Transverse colon (tissue), 4 donors: ENCODE measurements at regions not wholly inside any gene's neighbourhood (a gene's known extent, or its start where the extent isn't known, plus 50 kb on each side); places are given as distances from the start of the nearest gene placed in this dataset.

Experiments
- DNase-seq: peaks from one replicate; pipeline ENCODE4 v3.0.0-alpha.2; 2019
- H3K27ac ChIP-seq, 4 donors: fragments of 200-600 bp; sonication (generic); 2 replicates each; pipeline ENCODE4 v1.5.1; 2016 to 2018; ENCODE audit warnings: inconsistent platforms in 4 of 4
- H3K27me3 ChIP-seq: fragments of 200-600 bp; sonication (generic); 2 replicates; pipeline ENCODE4 v1.5.1; 2017; ENCODE audit warnings: inconsistent platforms
- H3K36me3 ChIP-seq, 4 donors: fragments of 200-600 bp; sonication (generic); 2 replicates each; pipeline ENCODE4 v1.5.1; 2017 to 2019; ENCODE audit warnings: inconsistent platforms in 4 of 4
- H3K4me1 ChIP-seq, 4 donors: fragments of 200-600 bp; sonication (generic); 2 replicates each; pipeline ENCODE4 v1.5.1; 2017 to 2020; ENCODE audit warnings: inconsistent platforms in 4 of 4
- H3K4me3 ChIP-seq, 4 donors: fragments of 200-600 bp; sonication (generic); 1 replicate in 1 of 4; 2 replicates in 3 of 4; pipeline versions ENCODE4 v1.5.1 to v1.6.1; 2017 to 2019; ENCODE audit warnings: inconsistent platforms in 4 of 4
- H3K9me3 ChIP-seq, 2 donors: fragments of 200-600 bp; sonication (generic); 2 replicates each; pipeline ENCODE4 v1.5.1; 2017 to 2019; ENCODE audit warnings: inconsistent platforms in 2 of 2
- CTCF ChIP-seq, 5 experiments: fragments of 200-600 bp in 3 of 5; fragments of 450-650 bp in 2 of 5; sonication (generic) in 3 of 5; IDR thresholded peaks; 1 replicate in 2 of 5; 2 replicates in 3 of 5; pipeline ENCODE4 v1.5.1; 2016 to 2017; ENCODE audit warnings: antibody characterized with exemption in 5 of 5, inconsistent platforms in 3 of 5, mild to moderate bottlenecking in 2 of 5, moderate library complexity in 1 of 5
- EP300 ChIP-seq: sonication (generic); formaldehyde crosslinking; IDR thresholded peaks from one replicate; pipeline ENCODE4 v1.6.1; 2017; ENCODE audit warnings: antibody characterized with exemption, low read depth
- POLR2A ChIP-seq: fragments of 450-650 bp; IDR thresholded peaks from one replicate; pipeline ENCODE4 v1.6.1; 2016; ENCODE audit warnings: antibody characterized with exemption, mild to moderate bottlenecking, moderate library complexity
- POLR2AphosphoS5 ChIP-seq, 3 donors: sonication (generic); formaldehyde crosslinking; IDR thresholded peaks; one replicate each; pipeline ENCODE4 v1.6.1; 2016; ENCODE audit warnings: antibody characterized with exemption in 3 of 3
- WGBS, 2 donors: methylation state at CpG; one replicate each; pipeline ENCODE4 v1.1.5; 2018; ENCODE audit warnings: low coverage in 1 of 2; 5-methylcytosine and 5-hydroxymethylcytosine counted together
- in situ Hi-C, 4 donors: fragments of 200-750 bp; cut with MboI; loops; one replicate each; pipeline versions ENCODE4 v1.15.0 to v1.15.1; 2017; ENCODE audit warnings: low sequenced_read_pairs in 3 of 4, low pct_ligation_motif_present in 1 of 4, low pct_unique_long_range_greater_than_20kb in 1 of 4
- intact Hi-C: fragments of 100-400 bp; cut with DNase I; formaldehyde crosslinking; loops from one replicate; pipeline ENCODE4 v1.15.1; 2023; ENCODE audit warnings: low total_unique reads

GRCh38 chr5:5046680-5047502, 93.2 kb upstream of the ADAMTS16 start:
- H3K27ac ChIP-seq = no peak overlapping the region
- no peak for DNase-seq
- no peak overlapping the region for H3K4me3 ChIP-seq
- no peaks in the 10 kb centered on the region for H3K27me3 ChIP-seq
- intact Hi-C loops = no loop called here
- TF ChIP-seq EP300 (no peak), POLR2AphosphoS5 (IDR thresholded peaks at IDR 0.05) (no peak), POLR2A (no peak), CTCF (IDR thresholded peaks at IDR 0.05) (no peak)
- no peaks in the 10 kb centered on the region for H3K9me3 ChIP-seq
- WGBS, 2 donors = 59 to 74% methylated on average over 5 to 6 of the region's 6 CpGs
- in situ Hi-C loops = no loop called here
- no peaks in the 10 kb centered on the region for H3K4me1 ChIP-seq
- no peaks in the 10 kb centered on the region for H3K36me3 ChIP-seq

DNA sequence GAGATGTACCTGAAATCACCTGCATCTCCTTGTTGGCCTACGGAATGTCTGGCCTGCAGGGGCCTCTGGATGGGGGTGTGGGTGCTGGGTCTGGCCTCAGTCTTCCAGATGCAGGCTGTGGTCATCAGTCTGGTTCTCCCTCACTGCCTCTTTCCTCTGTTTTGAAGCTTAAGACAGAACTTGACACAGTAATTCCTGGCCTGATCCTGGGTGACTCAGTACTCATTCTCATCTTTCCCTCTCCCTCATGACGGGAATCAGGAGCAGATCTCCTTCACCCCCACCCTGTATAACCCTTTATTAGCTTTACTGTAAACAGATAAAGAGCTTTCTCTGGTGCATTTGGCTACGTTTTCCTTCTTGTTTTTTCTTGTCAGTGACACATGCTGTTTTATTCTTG, 89.3 kb upstream of the ADAMTS16 start:
- no peaks in the 10 kb centered on the region for H3K4me1 ChIP-seq
- intact Hi-C loops = no loop called here
- no peak for DNase-seq
- no peak overlapping the region for H3K4me3 ChIP-seq
- H3K36me3 ChIP-seq = no peaks in the 10 kb centered on the region
- no peak for TF ChIP-seq POLR2A
- no peaks in the 10 kb centered on the region for H3K9me3 ChIP-seq
- no peak overlapping the region for H3K27ac ChIP-seq
- in situ Hi-C loops = no loop called here
- 28 to 47% methylated on average over 3 of the region's 3 CpGs for WGBS, 2 donors
- H3K27me3 ChIP-seq = no peaks in the 10 kb centered on the region

DNA sequence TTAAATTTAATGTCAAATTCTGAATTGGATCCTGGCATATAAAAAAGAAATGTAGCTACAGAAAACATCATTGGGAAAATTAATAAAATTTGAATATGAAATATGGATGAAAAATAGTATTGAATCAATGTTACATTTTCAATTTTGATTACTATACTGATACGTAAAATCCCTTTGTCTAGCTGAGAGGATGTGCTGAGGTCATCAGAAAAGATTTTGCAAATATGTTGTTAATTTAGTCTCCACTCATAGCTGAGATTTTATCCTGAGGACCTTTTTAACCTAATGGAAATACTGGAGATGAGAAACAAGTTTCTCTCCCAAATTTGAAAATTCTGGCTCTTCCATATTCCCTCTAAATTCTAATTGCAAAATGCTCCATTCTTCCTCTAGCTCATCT, 84.4 kb upstream of the ADAMTS16 start:
- WGBS, 2 donors = 50 to 74% methylated on average over 1 of the region's 1 CpG
- Histone ChIP-seq H3K27ac (no peak overlapping the region), H3K9me3 (no peaks in the 10 kb centered on the region), H3K36me3 (no peaks in the 10 kb centered on the region), H3K4me1 (no peaks in the 10 kb centered on the region), H3K27me3 (no peaks in the 10 kb centered on the region), H3K4me3 (no peak overlapping the region)
- in situ Hi-C loops = no loop called here
- TF ChIP-seq POLR2A (no peak), CTCF (IDR thresholded peaks at IDR 0.05) (no peak), EP300 (no peak), POLR2AphosphoS5 (IDR thresholded peaks at IDR 0.05) (no peak)
- DNase-seq = no peak
- intact Hi-C loops = no loop called here

DNA sequence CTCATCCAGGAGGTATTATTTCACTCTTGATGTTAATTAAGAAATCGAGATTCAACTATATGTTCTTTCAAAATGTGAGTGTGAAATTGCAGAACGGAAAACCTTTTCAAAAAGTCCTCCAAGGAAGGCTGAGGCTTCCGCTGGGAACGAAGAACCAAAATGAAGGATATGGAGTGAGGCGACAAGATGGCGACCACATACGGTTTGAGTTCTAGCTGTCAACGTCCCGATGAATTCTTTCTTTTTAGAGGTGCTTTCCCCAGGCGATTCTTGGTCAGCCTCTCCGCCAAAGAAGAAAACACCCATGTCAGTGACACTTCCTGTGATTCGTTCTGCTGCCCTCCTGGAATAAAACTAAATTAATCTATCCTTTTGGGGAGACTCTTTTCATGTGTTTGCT, 78.3 kb upstream of the ADAMTS16 start:
- in situ Hi-C loops (no loop called here), intact Hi-C loops (no loop called here)
- no peak overlapping the region for H3K4me3 ChIP-seq
- DNase-seq = no peak
- TF ChIP-seq POLR2AphosphoS5 (IDR thresholded peaks at IDR 0.05) = no peak
- no peak for TF ChIP-seq EP300
- TF ChIP-seq POLR2A = no peak
- no peak for TF ChIP-seq CTCF (IDR thresholded peaks at IDR 0.05)
- no peaks in the 10 kb centered on the region for H3K4me1 ChIP-seq
- H3K27me3 ChIP-seq = no peaks in the 10 kb centered on the region
- H3K36me3 ChIP-seq = no peaks in the 10 kb centered on the region
- H3K9me3 ChIP-seq = no peaks in the 10 kb centered on the region
- H3K27ac ChIP-seq = no peak overlapping the region
- WGBS, 2 donors = 83 to 89% methylated on average over 12 of the region's 12 CpGs
